ENCODE measurements at regions not wholly inside any gene's neighbourhood (a gene's known extent, or its start where the extent isn't known, plus 50 kb on each side); places are given as distances from the start of the nearest gene placed in this dataset.

- no peak overlapping the region for H3K9ac ChIP-seq (ENCODE audit: insufficient read depth, low read depth, low read length)
- no peaks in the 10 kb centered on the region for H4K20me1 ChIP-seq (ENCODE audit: insufficient read depth, low read length)
- H3K27ac ChIP-seq (ENCODE audit: extremely low read length, insufficient read depth, low read length), result no peak overlapping the region
- TF ChIP-seq BRD4 (CRISPR knock-in tag; IDR thresholded peaks at IDR 0.05) (no peak), ZNF691 (CRISPR knock-in tag; IDR thresholded peaks at IDR 0.05; ENCODE audit: borderline replicate concordance, low read depth) (no peak), ZNF780A (CRISPR knock-in tag; IDR thresholded peaks at IDR 0.05) (no peak), TAF1 (CRISPR knock-in tag; IDR thresholded peaks at IDR 0.05) (no peak), ZNF547 (CRISPR knock-in tag; IDR thresholded peaks at IDR 0.05) (no peak), POGK (CRISPR knock-in tag; conservative IDR thresholded peaks at IDR 0.05) (no peak), DDIT3 (CRISPR knock-in tag; IDR thresholded peaks at IDR 0.05) (no peak)
- H3K9me3 ChIP-seq (ENCODE audit: low read length), result peaks cover 57% of the 10 kb centered on the region
- FAIRE-seq, result no peak
- H2AFZ ChIP-seq (ENCODE audit: low read length), result no peak overlapping the region
- ATAC-seq, result no peak
- ChIA-PET POLR2A (no interaction called here), CTCF (ENCODE audit: low intra/inter-chr PET ratio, low total read pairs) (no interaction called here)
- H3K36me3 ChIP-seq (replicated peaks in 1 of 2; ENCODE audit: control insufficient read depth in 1 of 2, insufficient read depth in 2 of 2, low read length in 2 of 2), result no peaks in the 10 kb centered on the region
- no peak overlapping the region for H3K4me3 ChIP-seq (replicated peaks in 1 of 3; ENCODE audit: insufficient read depth in 1 of 3, low read depth in 2 of 3, low read length in 3 of 3)
- WGBS (ENCODE audit: low lambda C conversion rate), result 18% methylated on average over 1 of the region's 1 CpG
- no peak overlapping the region for H3K4me2 ChIP-seq (ENCODE audit: low read depth, low read length)
- DNase-seq (ENCODE audit: low spot score), result no peak
- H3K27me3 ChIP-seq (ENCODE audit: control insufficient read depth in 1 of 2, insufficient read depth in 2 of 2, low read length in 2 of 2), result no peaks in the 10 kb centered on the region
- no TSS peak for BruUV-seq (replicated peaks)
- in situ Hi-C loops (cut with HindIII; ENCODE audit: extremely low pct_ligation_motif_present, low pct_unique_long_range_greater_than_20kb), result no loop called here
- no peaks in the 10 kb centered on the region for H3K4me1 ChIP-seq (ENCODE audit: insufficient read depth, low read length)
- H3K79me2 ChIP-seq (ENCODE audit: insufficient read depth, low read length), result no peaks in the 10 kb centered on the region
- intact Hi-C loops (cut with micrococcal nuclease; ENCODE audit: unreplicated experiment), result no loop called here
Observed at GRCh38 chr17:22128171-22128570, 435.8 kb downstream of the KCNJ18 start.
